ENCODE measurements at regions not wholly inside any gene's neighbourhood (a gene's known extent, or its start where the extent isn't known, plus 50 kb on each side); places are given as distances from the start of the nearest gene placed in this dataset.
"Not testable (repeated sequence)": the region's sequence is repeated elsewhere in the genome, so short reads cannot be mapped to it uniquely, and the experiment has no call there.

- intact Hi-C loops (cut with DNase I): no loop called here
- Histone ChIP-seq H3K27me3 (ENCODE audit: low read depth) (no peaks in the 10 kb centered on the region), H3K36me3 (no peaks in the 10 kb centered on the region), H3K4me3 (no peak overlapping the region), H3K27ac (no peak overlapping the region), H3K4me1 (no peaks in the 10 kb centered on the region), H3K9me3 (no peaks in the 10 kb centered on the region)
- DNase-seq (no peak), ATAC-seq (no peak)
- TF ChIP-seq CTCF (IDR thresholded peaks at IDR 0.05): no peak
Measured at GRCh38 chr10:9399275-9399983, 1344.9 kb downstream of the GATA3 start.

- ATAC-seq; H3K27me3 ChIP-seq (ENCODE audit: low read depth); intact Hi-C loops (cut with DNase I); H3K4me1 ChIP-seq; H3K36me3 ChIP-seq; DNase-seq; H3K4me3 ChIP-seq; H3K9me3 ChIP-seq; H3K27ac ChIP-seq: not testable (repeated sequence)
Measured at GRCh38 chr10:9402067-9402466, 1347.6 kb downstream of the GATA3 start.

GRCh38 chr10:9402507-9403195 is 1348.2 kb downstream of the GATA3 start:
- H3K9me3 ChIP-seq; H3K27me3 ChIP-seq (ENCODE audit: low read depth); DNase-seq; H3K36me3 ChIP-seq; ATAC-seq; H3K27ac ChIP-seq; H3K4me1 ChIP-seq; H3K4me3 ChIP-seq; intact Hi-C loops (cut with DNase I): not testable (repeated sequence)

- H3K27me3 ChIP-seq (ENCODE audit: low read depth); DNase-seq; ATAC-seq; H3K4me1 ChIP-seq; H3K4me3 ChIP-seq; H3K36me3 ChIP-seq; intact Hi-C loops (cut with DNase I); H3K9me3 ChIP-seq; H3K27ac ChIP-seq: not testable (repeated sequence)
Measured at GRCh38 chr10:9407201-9407600, 1352.7 kb downstream of the GATA3 start.

GRCh38 chr10:9416331-9416730 is 1361.8 kb downstream of the GATA3 start:
- no peaks in the 10 kb centered on the region for H3K9me3 ChIP-seq
- H3K4me3 ChIP-seq: no peak overlapping the region
- intact Hi-C loops (cut with DNase I): no loop called here
- H3K27me3 ChIP-seq (ENCODE audit: low read depth): no peaks in the 10 kb centered on the region
- ATAC-seq (no peak), DNase-seq (no peak)
- no peaks in the 10 kb centered on the region for H3K4me1 ChIP-seq
- no peak for TF ChIP-seq CTCF (IDR thresholded peaks at IDR 0.05)
- H3K27ac ChIP-seq: no peak overlapping the region
- no peaks in the 10 kb centered on the region for H3K36me3 ChIP-seq

GRCh38 chr10:9419757-9420156 is 1365.3 kb downstream of the GATA3 start:
- TF ChIP-seq CTCF (IDR thresholded peaks at IDR 0.05): no peak
- no peak for ATAC-seq
- no peaks in the 10 kb centered on the region for H3K9me3 ChIP-seq
- H3K27me3 ChIP-seq (ENCODE audit: low read depth): no peaks in the 10 kb centered on the region
- no peaks in the 10 kb centered on the region for H3K36me3 ChIP-seq
- no peaks in the 10 kb centered on the region for H3K4me1 ChIP-seq
- DNase-seq: no peak
- no peak overlapping the region for H3K4me3 ChIP-seq
- H3K27ac ChIP-seq: no peak overlapping the region
- intact Hi-C loops (cut with DNase I): no loop called here

- no peak for DNase-seq
- no peak for TF ChIP-seq CTCF (IDR thresholded peaks at IDR 0.05)
- Histone ChIP-seq H3K27ac (no peak overlapping the region), H3K9me3 (no peaks in the 10 kb centered on the region), H3K27me3 (ENCODE audit: low read depth) (no peaks in the 10 kb centered on the region), H3K4me1 (no peaks in the 10 kb centered on the region), H3K36me3 (no peaks in the 10 kb centered on the region), H3K4me3 (no peak overlapping the region)
- no peak for ATAC-seq
- intact Hi-C loops (cut with DNase I): no loop called here
Measured at GRCh38 chr10:9427209-9427608, 1372.7 kb downstream of the GATA3 start.
